Esophagus squamous epithelium (tissue), 4 donors: ENCODE measurements at regions not wholly inside any gene's neighbourhood (a gene's known extent, or its start where the extent isn't known, plus 50 kb on each side); places are given as distances from the start of the nearest gene placed in this dataset.

Source experiments
- POLR2A ChIP-seq, 4 donors: fragments of 450-650 bp; IDR thresholded peaks; one replicate each; pipeline ENCODE4 v1.6.1; 2017; ENCODE audit warnings: antibody characterized with exemption in 4 of 4, mild to moderate bottlenecking in 4 of 4, moderate library complexity in 3 of 4
- TF ChIP-seq, protein P1 (sequence below), 6 experiments: fragments of 450-650 bp in 4 of 6; fragments of 200-600 bp in 2 of 6; sonication (generic) in 2 of 6; IDR thresholded peaks; one replicate each; pipeline ENCODE4 v1.5.1; 2016 to 2019; ENCODE audit warnings: antibody characterized with exemption in 6 of 6, mild to moderate bottlenecking in 4 of 6, moderate library complexity in 4 of 6

- no peak for TF ChIP-seq POLR2A (IDR thresholded peaks at IDR 0.05)
- TF ChIP-seq, protein P1, sequence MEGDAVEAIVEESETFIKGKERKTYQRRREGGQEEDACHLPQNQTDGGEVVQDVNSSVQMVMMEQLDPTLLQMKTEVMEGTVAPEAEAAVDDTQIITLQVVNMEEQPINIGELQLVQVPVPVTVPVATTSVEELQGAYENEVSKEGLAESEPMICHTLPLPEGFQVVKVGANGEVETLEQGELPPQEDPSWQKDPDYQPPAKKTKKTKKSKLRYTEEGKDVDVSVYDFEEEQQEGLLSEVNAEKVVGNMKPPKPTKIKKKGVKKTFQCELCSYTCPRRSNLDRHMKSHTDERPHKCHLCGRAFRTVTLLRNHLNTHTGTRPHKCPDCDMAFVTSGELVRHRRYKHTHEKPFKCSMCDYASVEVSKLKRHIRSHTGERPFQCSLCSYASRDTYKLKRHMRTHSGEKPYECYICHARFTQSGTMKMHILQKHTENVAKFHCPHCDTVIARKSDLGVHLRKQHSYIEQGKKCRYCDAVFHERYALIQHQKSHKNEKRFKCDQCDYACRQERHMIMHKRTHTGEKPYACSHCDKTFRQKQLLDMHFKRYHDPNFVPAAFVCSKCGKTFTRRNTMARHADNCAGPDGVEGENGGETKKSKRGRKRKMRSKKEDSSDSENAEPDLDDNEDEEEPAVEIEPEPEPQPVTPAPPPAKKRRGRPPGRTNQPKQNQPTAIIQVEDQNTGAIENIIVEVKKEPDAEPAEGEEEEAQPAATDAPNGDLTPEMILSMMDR (IDR thresholded peaks at IDR 0.05): no peak
Observed at GRCh38 chr6:4374216-4374615, 238.8 kb upstream of the ECI2 start.
